GM12878 (cell line): ENCODE measurements at regions not wholly inside any gene's neighbourhood (a gene's known extent, or its start where the extent isn't known, plus 50 kb on each side); places are given as distances from the start of the nearest gene placed in this dataset.

Source experiments
- ATAC-seq: fragments of 200-7000 bp; cut with Tn5 transposase; 3 replicates; pipeline ENCODE4 v1.9.1; 2020; ENCODE audit warnings: mild to moderate bottlenecking, moderate library complexity
- BruUV-seq: library from RNA; stranded (reverse); fragments of 400-500 nt; replicated peaks from 2 replicates; lab custom pipeline; 2021; lab: Mats Ljungman, UMichigan
- CTCF ChIA-PET: fragments of 300-600 bp; sonication (Branson Sonifier 250); formaldehyde crosslinking; extraction: SDS; loops from one replicate; lab custom pipeline; 2021; ENCODE audit warnings: inconsistent platforms; lab: Yijun Ruan, JAX
- POLR2A ChIA-PET: fragments of 350-600 bp; formaldehyde crosslinking; extraction: SDS; loops from one replicate; lab custom pipeline; 2021; ENCODE audit warnings: inconsistent platforms; lab: Charles Lee
- RAD21 ChIA-PET: fragments of 300-600 bp; sonication (Branson Sonifier 250); formaldehyde crosslinking; loops from one replicate; lab custom pipeline; 2023; ENCODE audit warnings: antibody characterized with exemption; ENCODE audit not compliant: unreplicated experiment; lab: Charles Lee
- SMC1A ChIA-PET: fragments of 300-600 bp; sonication (Branson Sonifier 250); formaldehyde crosslinking; loops from one replicate; lab custom pipeline; 2023; ENCODE audit not compliant: unreplicated experiment, uncharacterized antibody; lab: Charles Lee
- DNase-seq: peaks from one replicate; pipeline ENCODE4 v3.0.0-alpha.2; 2011; ENCODE audit warnings: low read depth, low spot score
- FAIRE-seq: peaks from 3 replicates; lab custom pipeline; 2011; peaks lifted over from hg19 to GRCh38; lab: Jason Lieb, UNC
- H2AFZ ChIP-seq: 2 replicates; pipeline ENCODE4 v1.6.0; 2011; ENCODE audit warnings: low read depth, low read length, control low read depth; ENCODE audit not compliant: control insufficient read depth
- H3K27ac ChIP-seq: 2 replicates; pipeline ENCODE4 v1.5.1; 2011; ENCODE audit warnings: control low read depth; ENCODE audit not compliant: control insufficient read depth, insufficient read depth
- H3K27me3 ChIP-seq, 2 experiments: replicated peaks in 1 of 2; 2 replicates each; pipeline versions ENCODE4 v1.6.0 to v1.6.1; 2011; ENCODE audit warnings: low read length in 1 of 2; ENCODE audit not compliant: control insufficient read depth in 2 of 2, insufficient read depth in 2 of 2
- H3K36me3 ChIP-seq, 2 experiments: 2 replicates each; pipeline ENCODE4 v1.5.1; 2011; ENCODE audit warnings: low read length in 1 of 2; ENCODE audit not compliant: control insufficient read depth in 2 of 2, insufficient read depth in 2 of 2
- H3K4me1 ChIP-seq: 2 replicates; pipeline ENCODE4 v1.6.1; 2011; ENCODE audit warnings: mild to moderate bottlenecking, low read length, moderate library complexity, mixed read lengths; ENCODE audit not compliant: control insufficient read depth, insufficient read depth
- H3K4me2 ChIP-seq: 2 replicates; pipeline ENCODE4 v1.6.0; 2011; ENCODE audit warnings: control low read depth; ENCODE audit not compliant: control insufficient read depth, insufficient read depth
- H3K4me3 ChIP-seq: fragments of 200-600 bp; sonication (generic); 2 replicates; pipeline ENCODE4 v1.5.1; 2016
- H3K79me2 ChIP-seq: 2 replicates; pipeline ENCODE4 v1.6.0; 2011; ENCODE audit warnings: low read length; ENCODE audit not compliant: control insufficient read depth, insufficient read depth
- H3K9ac ChIP-seq: 2 replicates; pipeline ENCODE4 v1.8.0; 2011; ENCODE audit warnings: low read length, control low read depth, mixed read lengths; ENCODE audit not compliant: control insufficient read depth, insufficient read depth
- H3K9me3 ChIP-seq: replicated peaks from 3 replicates; pipeline ENCODE4 v1.5.1; 2011; ENCODE audit warnings: mild to moderate bottlenecking, low read length; ENCODE audit not compliant: control insufficient read depth, insufficient read depth
- H4K20me1 ChIP-seq: 2 replicates; pipeline ENCODE4 v1.6.0; 2011; ENCODE audit not compliant: control insufficient read depth, insufficient read depth
- PAX5 ChIP-seq: IDR thresholded peaks from 2 replicates; pipeline ENCODE4 v1.6.1; 2011; ENCODE audit warnings: low read depth, low read length, borderline replicate concordance
- PRDM15 ChIP-seq: fragments of 450-650 bp; formaldehyde crosslinking; IDR thresholded peaks from 2 replicates; pipeline ENCODE4 v1.4.0; 2020; ENCODE audit warnings: mild to moderate bottlenecking, moderate library complexity
- SMARCA5 ChIP-seq: fragments of 450-650 bp; IDR thresholded peaks from 2 replicates; pipeline ENCODE4 v1.6.1; 2017; ENCODE audit warnings: mild to moderate bottlenecking
- ZNF207 ChIP-seq: fragments of 450-650 bp; IDR thresholded peaks from 2 replicates; pipeline ENCODE4 v1.6.1; 2014; ENCODE audit warnings: antibody characterized with exemption, mild to moderate bottlenecking, borderline replicate concordance
- ZNF622 ChIP-seq: fragments of 450-650 bp; IDR thresholded peaks from 2 replicates; pipeline ENCODE4 v1.6.1; 2017; ENCODE audit warnings: mild to moderate bottlenecking, inconsistent platforms
- WGBS: methylation state at CpG from one replicate; pipeline ENCODE4 v1.1.6; 2016; ENCODE audit warnings: low lambda C conversion rate; ENCODE audit not compliant: insufficient replicate concordance, insufficient coverage; ENCODE audit errors: missing lambda C conversion rate; 5-methylcytosine and 5-hydroxymethylcytosine counted together
- in situ Hi-C: fragments of 300-500 bp; cut with MboI; formaldehyde crosslinking; loops from 9 replicates; pipeline ENCODE4 v1.14.3; 2018; ENCODE audit warnings: mixed read lengths
- intact Hi-C: fragments of 100-400 bp; cut with micrococcal nuclease; formaldehyde crosslinking; loops from one replicate; pipeline ENCODE4 v1.14.2; 2022; ENCODE audit not compliant: unreplicated experiment
- TF ChIP-seq, protein P1 (sequence below): IDR thresholded peaks from 2 replicates; pipeline ENCODE4 v1.6.1; 2012; ENCODE audit warnings: improper control_type of control experiment, low read depth, low read length; ENCODE audit not compliant: insufficient replicate concordance

- no peaks in the 10 kb centered on the region for H3K9me3 ChIP-seq
- H3K4me3 ChIP-seq: no peak overlapping the region
- ChIA-PET CTCF (interaction anchor here (1.2 kb wide), 1 partner anchor 94 kb away, joined by 3 read pairs; no protein-coding TSS in a partner anchor), RAD21 (no interaction called here), POLR2A (no interaction called here), SMC1A (no interaction called here)
- FAIRE-seq (no peak), DNase-seq (no peak), ATAC-seq (no peak)
- in situ Hi-C loops (no loop called here), intact Hi-C loops (no loop called here)
- H3K27me3 ChIP-seq: no peaks in the 10 kb centered on the region
- no peaks in the 10 kb centered on the region for H3K4me1 ChIP-seq
- no peak overlapping the region for H3K27ac ChIP-seq
- no peak overlapping the region for H3K4me2 ChIP-seq
- no peak overlapping the region for H3K9ac ChIP-seq
- no TSS peak for BruUV-seq
- WGBS: 54% methylated on average over 7 of the region's 7 CpGs
- no peaks in the 10 kb centered on the region for H3K79me2 ChIP-seq
- no peak overlapping the region for H2AFZ ChIP-seq
- TF ChIP-seq ZNF207: no peak
- no peaks in the 10 kb centered on the region for H3K36me3 ChIP-seq
- H4K20me1 ChIP-seq: no peaks in the 10 kb centered on the region
Measured at GRCh38 chr12:107503887-107504885, 181.4 kb upstream of the PWP1 start.

GRCh38 chr12:107509421-107509820 lies 176.2 kb upstream of the PWP1 start:
- ATAC-seq (no peak), FAIRE-seq (no peak), DNase-seq (no peak)
- ChIA-PET RAD21 (no interaction called here), CTCF (no interaction called here), POLR2A (no interaction called here), SMC1A (no interaction called here)
- Histone ChIP-seq H3K9me3 (no peaks in the 10 kb centered on the region), H2AFZ (no peak overlapping the region), H3K79me2 (no peaks in the 10 kb centered on the region), H3K27ac (no peak overlapping the region), H3K36me3 (no peaks in the 10 kb centered on the region), H3K4me1 (no peaks in the 10 kb centered on the region), H3K27me3 (peaks cover 0 to 2% of the 10 kb centered on the region in 2 experiments; a peak in 2 of 4 replicates), H3K9ac (no peak overlapping the region), H3K4me3 (no peak overlapping the region), H3K4me2 (no peak overlapping the region), H4K20me1 (no peaks in the 10 kb centered on the region)
- intact Hi-C loops (no loop called here), in situ Hi-C loops (no loop called here)
- 62% methylated on average over 4 of the region's 4 CpGs for WGBS
- no TSS peak for BruUV-seq
- TF ChIP-seq, protein P1, sequence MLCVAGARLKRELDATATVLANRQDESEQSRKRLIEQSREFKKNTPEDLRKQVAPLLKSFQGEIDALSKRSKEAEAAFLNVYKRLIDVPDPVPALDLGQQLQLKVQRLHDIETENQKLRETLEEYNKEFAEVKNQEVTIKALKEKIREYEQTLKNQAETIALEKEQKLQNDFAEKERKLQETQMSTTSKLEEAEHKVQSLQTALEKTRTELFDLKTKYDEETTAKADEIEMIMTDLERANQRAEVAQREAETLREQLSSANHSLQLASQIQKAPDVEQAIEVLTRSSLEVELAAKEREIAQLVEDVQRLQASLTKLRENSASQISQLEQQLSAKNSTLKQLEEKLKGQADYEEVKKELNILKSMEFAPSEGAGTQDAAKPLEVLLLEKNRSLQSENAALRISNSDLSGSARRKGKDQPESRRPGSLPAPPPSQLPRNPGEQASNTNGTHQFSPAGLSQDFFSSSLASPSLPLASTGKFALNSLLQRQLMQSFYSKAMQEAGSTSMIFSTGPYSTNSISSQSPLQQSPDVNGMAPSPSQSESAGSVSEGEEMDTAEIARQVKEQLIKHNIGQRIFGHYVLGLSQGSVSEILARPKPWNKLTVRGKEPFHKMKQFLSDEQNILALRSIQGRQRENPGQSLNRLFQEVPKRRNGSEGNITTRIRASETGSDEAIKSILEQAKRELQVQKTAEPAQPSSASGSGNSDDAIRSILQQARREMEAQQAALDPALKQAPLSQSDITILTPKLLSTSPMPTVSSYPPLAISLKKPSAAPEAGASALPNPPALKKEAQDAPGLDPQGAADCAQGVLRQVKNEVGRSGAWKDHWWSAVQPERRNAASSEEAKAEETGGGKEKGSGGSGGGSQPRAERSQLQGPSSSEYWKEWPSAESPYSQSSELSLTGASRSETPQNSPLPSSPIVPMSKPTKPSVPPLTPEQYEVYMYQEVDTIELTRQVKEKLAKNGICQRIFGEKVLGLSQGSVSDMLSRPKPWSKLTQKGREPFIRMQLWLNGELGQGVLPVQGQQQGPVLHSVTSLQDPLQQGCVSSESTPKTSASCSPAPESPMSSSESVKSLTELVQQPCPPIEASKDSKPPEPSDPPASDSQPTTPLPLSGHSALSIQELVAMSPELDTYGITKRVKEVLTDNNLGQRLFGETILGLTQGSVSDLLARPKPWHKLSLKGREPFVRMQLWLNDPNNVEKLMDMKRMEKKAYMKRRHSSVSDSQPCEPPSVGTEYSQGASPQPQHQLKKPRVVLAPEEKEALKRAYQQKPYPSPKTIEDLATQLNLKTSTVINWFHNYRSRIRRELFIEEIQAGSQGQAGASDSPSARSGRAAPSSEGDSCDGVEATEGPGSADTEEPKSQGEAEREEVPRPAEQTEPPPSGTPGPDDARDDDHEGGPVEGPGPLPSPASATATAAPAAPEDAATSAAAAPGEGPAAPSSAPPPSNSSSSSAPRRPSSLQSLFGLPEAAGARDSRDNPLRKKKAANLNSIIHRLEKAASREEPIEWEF: no peak
- TF ChIP-seq PRDM15 (CRISPR knock-in tag) (no peak), ZNF622 (no peak), SMARCA5 (no peak), PAX5 (no peak)
